Effector memory CD8-positive, alpha-beta T cell (primary cell): ENCODE measurements at regions not wholly inside any gene's neighbourhood (a gene's known extent, or its start where the extent isn't known, plus 50 kb on each side); places are given as distances from the start of the nearest gene placed in this dataset.

ENCODE experiments used
- ATAC-seq: fragments of 150-1000 bp; cut with Tn5 transposase; replicated peaks from 2 replicates; pipeline ENCODE4 v1.10.0; 2021; ENCODE audit warnings: mild to moderate bottlenecking, moderate library complexity
- DNase-seq, 3 experiments: peaks; one replicate each; pipeline ENCODE4 v3.0.0; 2021
- H3K27ac Mint-ChIP-seq, 2 donors: one replicate each; pipeline ENCODE4 v1.8.0; 2022; ENCODE audit warnings: mild to moderate bottlenecking in 2 of 2, mixed read lengths in 2 of 2, moderate library complexity in 2 of 2
- H3K27me3 Mint-ChIP-seq, 2 donors: one replicate each; pipeline ENCODE4 v1.8.0; 2022; ENCODE audit warnings: mixed read lengths in 2 of 2
- H3K36me3 Mint-ChIP-seq: one replicate; pipeline ENCODE4 v1.8.0; 2022; ENCODE audit warnings: mild to moderate bottlenecking, moderate library complexity, mixed read lengths; ENCODE audit not compliant: insufficient read depth
- H3K4me1 Mint-ChIP-seq, 2 donors: one replicate each; pipeline ENCODE4 v1.8.0; 2022; ENCODE audit warnings: low read depth in 2 of 2, mixed read lengths in 2 of 2
- H3K4me3 Mint-ChIP-seq, 2 donors: one replicate each; pipeline ENCODE4 v1.8.0; 2022; ENCODE audit warnings: mild to moderate bottlenecking in 2 of 2, mixed read lengths in 2 of 2, moderate library complexity in 2 of 2
- H3K9me3 Mint-ChIP-seq, 2 donors: one replicate each; pipeline ENCODE4 v1.8.0; 2022; ENCODE audit warnings: mixed read lengths in 2 of 2

DNA sequence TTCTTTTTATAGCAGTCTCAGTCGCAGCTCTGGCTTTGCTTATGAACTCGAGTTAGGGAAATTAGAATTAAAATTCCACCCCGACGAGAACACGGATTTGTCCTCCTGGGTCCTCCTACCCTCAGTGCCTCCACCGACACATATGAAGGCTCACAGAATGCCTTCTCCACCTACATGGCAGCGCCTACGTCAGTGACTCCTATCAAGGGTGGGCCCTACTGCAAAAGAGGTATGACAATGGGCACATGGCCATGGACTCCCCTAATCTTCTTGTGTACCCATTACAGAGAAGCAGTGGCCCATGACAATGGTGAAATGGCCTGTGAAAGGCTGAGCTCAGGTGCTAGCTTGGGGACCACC is 173.0 kb upstream of the TLE3 start:
- Mint-ChIP-seq H3K27ac (no peak overlapping the region), H3K4me3 (no peak overlapping the region), H3K9me3 (no peaks in the 10 kb centered on the region), H3K27me3 (peaks cover 7 to 54% of the 10 kb centered on the region in 2 donors), H3K4me1 (peaks cover 17 to 29% of the 10 kb centered on the region in 2 donors), H3K36me3 (peaks cover 10% of the 10 kb centered on the region)
- ATAC-seq = no peak
- no peak for DNase-seq

DNA sequence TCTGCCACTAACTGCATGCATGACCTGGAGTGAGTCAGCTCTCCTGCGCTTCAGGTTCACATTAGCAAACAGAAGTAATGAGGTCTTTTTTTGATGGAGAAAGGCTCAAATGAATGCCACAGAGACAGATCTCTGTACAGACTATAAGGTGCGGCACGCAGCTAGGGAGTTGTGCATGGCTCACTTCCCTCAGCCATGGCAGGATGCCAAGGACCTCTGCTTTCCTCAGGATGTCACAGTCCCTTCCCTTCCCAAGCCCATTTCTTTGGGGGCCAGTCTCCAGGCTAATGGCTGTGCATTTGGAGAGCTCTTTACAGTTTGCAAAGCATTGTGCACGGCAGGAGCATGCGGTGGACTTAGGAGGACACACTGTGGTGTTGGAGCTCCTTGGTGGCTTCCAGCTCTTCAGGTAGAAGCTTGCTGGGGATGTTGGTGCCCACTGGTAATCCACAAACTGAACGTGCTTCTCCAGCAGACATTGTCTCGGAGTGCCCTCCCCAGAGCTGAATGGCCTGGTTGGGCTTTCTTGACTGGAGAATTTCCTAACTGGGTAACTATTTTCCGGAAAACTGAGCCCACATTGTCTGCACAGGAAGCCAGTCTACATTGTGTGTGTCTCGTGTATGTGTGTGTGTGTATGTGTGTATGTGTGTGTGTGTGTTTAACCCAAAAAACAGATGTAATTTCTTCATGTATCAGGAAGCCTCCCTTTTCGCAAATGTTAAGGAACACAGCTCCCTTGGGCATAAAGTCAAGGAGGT is 172.5 kb upstream of the TLE3 start:
- Mint-ChIP-seq H3K9me3 (no peaks in the 10 kb centered on the region), H3K4me3 (no peak overlapping the region), H3K4me1 (peaks cover 17 to 33% of the 10 kb centered on the region in 2 donors), H3K27ac (no peak overlapping the region), H3K27me3 (peaks cover 7 to 50% of the 10 kb centered on the region in 2 donors), H3K36me3 (peaks cover 10% of the 10 kb centered on the region)
- no peak for DNase-seq
- no peak for ATAC-seq

DNA sequence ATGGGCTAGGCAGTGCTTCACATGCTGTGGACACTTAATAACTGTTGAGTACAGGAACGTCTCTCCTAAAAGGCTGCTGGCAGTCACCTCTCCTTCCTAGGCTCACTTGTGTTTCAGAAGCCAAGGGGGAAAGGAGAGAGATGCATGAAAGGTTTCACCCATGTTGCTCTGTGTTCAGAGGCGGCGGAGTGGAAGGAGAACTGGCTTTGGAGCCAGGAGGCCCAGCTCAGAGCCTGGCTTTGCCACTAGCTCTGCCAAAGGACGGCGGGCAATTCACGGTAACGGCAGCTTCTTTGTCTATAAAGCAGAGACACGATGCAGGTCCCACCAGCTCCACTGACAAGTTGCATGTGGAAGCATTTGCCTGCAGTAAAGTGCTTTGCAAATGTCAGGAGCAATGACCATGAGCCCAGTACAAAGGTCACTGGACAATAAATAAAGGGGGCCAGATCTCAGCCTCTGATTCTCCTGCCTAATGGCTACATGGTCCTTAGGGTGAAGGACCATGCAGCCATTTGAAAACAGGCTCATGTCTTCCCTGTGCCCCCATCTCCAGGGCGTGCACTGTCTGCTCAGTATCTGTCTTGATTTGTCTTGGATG is 171.7 kb upstream of the TLE3 start:
- H3K27ac Mint-ChIP-seq = no peak overlapping the region
- H3K4me1 Mint-ChIP-seq = peaks cover 17 to 31% of the 10 kb centered on the region in 2 donors
- H3K36me3 Mint-ChIP-seq = peaks cover 10% of the 10 kb centered on the region
- peaks cover 7 to 46% of the 10 kb centered on the region in 2 donors for H3K27me3 Mint-ChIP-seq
- ATAC-seq (no peak), DNase-seq (no peak)
- no peak overlapping the region for H3K4me3 Mint-ChIP-seq
- no peaks in the 10 kb centered on the region for H3K9me3 Mint-ChIP-seq

- H3K27ac Mint-ChIP-seq = peak overlapping the region in 1 of 2 donors; percentile 82
- DNase-seq = no peak
- H3K4me1 Mint-ChIP-seq = peaks cover 17 to 31% of the 10 kb centered on the region in 2 donors
- H3K36me3 Mint-ChIP-seq = peaks cover 10% of the 10 kb centered on the region
- ATAC-seq = no peak
- peak overlapping the region in 1 of 2 donors; percentile 46 for H3K4me3 Mint-ChIP-seq
- H3K27me3 Mint-ChIP-seq = peaks cover 7 to 46% of the 10 kb centered on the region in 2 donors
- no peaks in the 10 kb centered on the region for H3K9me3 Mint-ChIP-seq
Observed at GRCh38 chr15:70268698-70269251, 171.1 kb upstream of the TLE3 start.

- peak overlapping the region in 1 of 2 donors; percentile 35 for H3K27ac Mint-ChIP-seq
- H3K9me3 Mint-ChIP-seq = no peaks in the 10 kb centered on the region
- peaks cover 7 to 41% of the 10 kb centered on the region in 2 donors for H3K27me3 Mint-ChIP-seq
- DNase-seq (no peak), ATAC-seq (no peak)
- peak overlapping the region in 1 of 2 donors; percentile 57 for H3K4me3 Mint-ChIP-seq
- H3K4me1 Mint-ChIP-seq = peaks cover 17 to 31% of the 10 kb centered on the region in 2 donors
- peaks cover 10% of the 10 kb centered on the region for H3K36me3 Mint-ChIP-seq
Observed at GRCh38 chr15:70267879-70268278, 170.2 kb upstream of the TLE3 start.

DNA sequence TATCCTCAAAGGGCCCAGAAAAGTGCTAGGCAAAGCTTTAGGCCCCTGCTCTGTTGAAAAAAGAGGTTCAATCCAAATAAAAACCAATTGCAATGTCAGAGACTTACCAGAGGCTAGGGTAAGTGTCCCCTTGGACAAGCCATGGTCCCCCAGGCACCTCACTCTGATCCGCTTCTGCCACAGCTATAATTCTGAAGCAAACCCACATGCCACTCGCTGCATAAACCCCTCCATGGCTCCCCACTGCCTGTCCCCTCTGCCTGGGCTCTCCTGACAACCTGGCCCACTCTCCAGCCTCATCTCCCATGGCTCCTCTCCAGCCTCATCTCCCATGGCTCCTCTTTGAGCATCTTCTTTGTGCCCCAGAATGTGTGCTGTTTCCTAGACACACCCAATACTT is 169.6 kb upstream of the TLE3 start:
- DNase-seq (no peak), ATAC-seq (no peak)
- Mint-ChIP-seq H3K4me3 (peak overlapping the region; percentile 11 to 57), H3K36me3 (peaks cover 10% of the 10 kb centered on the region), H3K27me3 (peaks cover 7 to 36% of the 10 kb centered on the region in 2 donors), H3K4me1 (peaks cover 17 to 31% of the 10 kb centered on the region in 2 donors), H3K27ac (peak overlapping the region; percentile 36 to 57), H3K9me3 (no peaks in the 10 kb centered on the region)

- Mint-ChIP-seq H3K27me3 (peaks cover 7 to 28% of the 10 kb centered on the region in 2 donors), H3K27ac (peak overlapping the region; percentile 36 to 57), H3K36me3 (peaks cover 10% of the 10 kb centered on the region), H3K4me1 (peaks cover 17 to 34% of the 10 kb centered on the region in 2 donors), H3K4me3 (peak overlapping the region; percentile 25 to 57), H3K9me3 (no peaks in the 10 kb centered on the region)
- DNase-seq = peak in 2 of 3 experiments; percentile 8 to 17
- ATAC-seq = peak; percentile 70
Observed at GRCh38 chr15:70266412-70267121, 168.8 kb upstream of the TLE3 start.

- no peaks in the 10 kb centered on the region for H3K9me3 Mint-ChIP-seq
- peak overlapping the region in 1 of 2 donors; percentile 25 for H3K4me3 Mint-ChIP-seq
- H3K27me3 Mint-ChIP-seq = peaks cover 7 to 22% of the 10 kb centered on the region in 2 donors
- H3K4me1 Mint-ChIP-seq = peaks cover 17 to 34% of the 10 kb centered on the region in 2 donors
- H3K36me3 Mint-ChIP-seq = peaks cover 10% of the 10 kb centered on the region
- ATAC-seq (no peak), DNase-seq (no peak)
- peak overlapping the region in 1 of 2 donors; percentile 57 for H3K27ac Mint-ChIP-seq
Observed at GRCh38 chr15:70265986-70266385, 168.3 kb upstream of the TLE3 start.

GRCh38 chr15:70265466-70265978 is 167.8 kb upstream of the TLE3 start:
- Mint-ChIP-seq H3K4me1 (peaks cover 17 to 35% of the 10 kb centered on the region in 2 donors), H3K27me3 (peaks cover 7 to 21% of the 10 kb centered on the region in 2 donors), H3K4me3 (no peak overlapping the region), H3K27ac (no peak overlapping the region), H3K9me3 (no peaks in the 10 kb centered on the region), H3K36me3 (peaks cover 10% of the 10 kb centered on the region)
- ATAC-seq (no peak), DNase-seq (no peak)

DNA sequence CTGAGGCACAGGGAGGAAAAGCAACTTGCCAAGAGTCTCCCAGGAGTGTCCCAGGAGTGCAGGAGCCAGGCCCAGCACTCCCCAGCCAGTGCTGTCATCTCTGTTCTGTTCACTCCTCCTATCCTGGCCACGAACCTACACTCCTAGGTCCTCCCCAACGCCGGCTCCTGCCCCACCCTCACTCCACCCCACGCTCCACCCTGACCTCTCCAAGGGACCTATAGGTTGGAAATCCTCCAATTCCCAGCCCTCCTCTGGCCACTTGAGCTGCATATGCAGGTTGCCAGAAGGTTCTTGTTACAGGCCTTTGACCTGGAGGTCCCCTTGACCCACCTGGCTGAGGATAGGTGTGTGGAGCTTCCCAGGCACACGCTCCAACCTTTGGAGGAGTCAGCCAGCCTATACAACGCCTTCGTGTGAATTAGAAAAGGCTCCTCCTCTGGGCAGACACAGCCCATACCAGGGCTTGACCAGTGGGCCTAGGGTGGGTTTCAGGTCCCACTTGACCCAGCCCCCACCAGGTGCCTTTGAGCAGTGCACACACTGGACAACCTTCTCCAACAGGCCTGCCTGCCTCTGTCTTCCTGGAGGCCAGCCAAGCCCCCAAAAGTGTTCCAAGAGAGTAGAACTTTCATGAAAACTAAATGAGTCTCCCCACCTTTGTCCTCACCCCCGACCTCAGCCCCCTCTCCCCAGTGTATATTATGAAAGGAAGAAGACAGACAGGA is 167.2 kb upstream of the TLE3 start:
- H3K27me3 Mint-ChIP-seq = peaks cover 5 to 15% of the 10 kb centered on the region in 2 donors
- H3K9me3 Mint-ChIP-seq = no peaks in the 10 kb centered on the region
- H3K4me3 Mint-ChIP-seq = no peak overlapping the region
- no peak for DNase-seq
- H3K27ac Mint-ChIP-seq = no peak overlapping the region
- ATAC-seq = no peak
- peaks cover 10% of the 10 kb centered on the region for H3K36me3 Mint-ChIP-seq
- H3K4me1 Mint-ChIP-seq = peaks cover 23 to 41% of the 10 kb centered on the region in 2 donors

- H3K4me3 Mint-ChIP-seq = peak overlapping the region in 1 of 2 donors; percentile 17
- peaks cover 0 to 8% of the 10 kb centered on the region in 2 donors for H3K27me3 Mint-ChIP-seq
- ATAC-seq (no peak), DNase-seq (no peak)
- peaks cover 31 to 48% of the 10 kb centered on the region in 2 donors for H3K4me1 Mint-ChIP-seq
- H3K9me3 Mint-ChIP-seq = no peaks in the 10 kb centered on the region
- H3K27ac Mint-ChIP-seq = no peak overlapping the region
- peaks cover 11% of the 10 kb centered on the region for H3K36me3 Mint-ChIP-seq
Observed at GRCh38 chr15:70264014-70264582, 166.4 kb upstream of the TLE3 start.

GRCh38 chr15:70262591-70263274 is 165.0 kb upstream of the TLE3 start:
- Mint-ChIP-seq H3K27ac (no peak overlapping the region), H3K4me3 (no peak overlapping the region), H3K4me1 (peaks cover 44 to 51% of the 10 kb centered on the region in 2 donors), H3K27me3 (no peaks in the 10 kb centered on the region), H3K9me3 (no peaks in the 10 kb centered on the region), H3K36me3 (peaks cover 13% of the 10 kb centered on the region)
- no peak for DNase-seq
- ATAC-seq = no peak
